ENCODE measurements at regions not wholly inside any gene's neighbourhood (a gene's known extent, or its start where the extent isn't known, plus 50 kb on each side); places are given as distances from the start of the nearest gene placed in this dataset.

DNA sequence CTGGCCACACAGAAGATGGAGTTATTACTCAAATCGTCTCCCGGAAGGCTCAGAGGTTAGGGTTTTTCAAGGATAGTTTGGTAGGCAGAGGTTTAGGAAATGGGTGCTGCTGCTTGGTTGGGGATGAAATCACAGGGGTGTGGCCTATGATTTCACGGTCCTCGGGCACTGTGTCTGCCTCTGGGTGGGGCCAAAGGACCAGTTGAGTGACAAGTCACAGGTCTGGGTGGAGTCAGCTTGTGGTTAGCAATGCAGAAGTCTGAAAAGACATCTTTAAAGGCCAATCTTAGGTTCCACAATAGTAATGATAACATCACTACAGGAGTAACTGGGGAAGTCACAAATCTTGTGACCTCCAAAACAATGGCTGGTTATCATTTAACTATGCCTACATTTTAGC is 387.8 kb downstream of the ZNF521 start (continued):
- TF ChIP-seq, protein P1, sequence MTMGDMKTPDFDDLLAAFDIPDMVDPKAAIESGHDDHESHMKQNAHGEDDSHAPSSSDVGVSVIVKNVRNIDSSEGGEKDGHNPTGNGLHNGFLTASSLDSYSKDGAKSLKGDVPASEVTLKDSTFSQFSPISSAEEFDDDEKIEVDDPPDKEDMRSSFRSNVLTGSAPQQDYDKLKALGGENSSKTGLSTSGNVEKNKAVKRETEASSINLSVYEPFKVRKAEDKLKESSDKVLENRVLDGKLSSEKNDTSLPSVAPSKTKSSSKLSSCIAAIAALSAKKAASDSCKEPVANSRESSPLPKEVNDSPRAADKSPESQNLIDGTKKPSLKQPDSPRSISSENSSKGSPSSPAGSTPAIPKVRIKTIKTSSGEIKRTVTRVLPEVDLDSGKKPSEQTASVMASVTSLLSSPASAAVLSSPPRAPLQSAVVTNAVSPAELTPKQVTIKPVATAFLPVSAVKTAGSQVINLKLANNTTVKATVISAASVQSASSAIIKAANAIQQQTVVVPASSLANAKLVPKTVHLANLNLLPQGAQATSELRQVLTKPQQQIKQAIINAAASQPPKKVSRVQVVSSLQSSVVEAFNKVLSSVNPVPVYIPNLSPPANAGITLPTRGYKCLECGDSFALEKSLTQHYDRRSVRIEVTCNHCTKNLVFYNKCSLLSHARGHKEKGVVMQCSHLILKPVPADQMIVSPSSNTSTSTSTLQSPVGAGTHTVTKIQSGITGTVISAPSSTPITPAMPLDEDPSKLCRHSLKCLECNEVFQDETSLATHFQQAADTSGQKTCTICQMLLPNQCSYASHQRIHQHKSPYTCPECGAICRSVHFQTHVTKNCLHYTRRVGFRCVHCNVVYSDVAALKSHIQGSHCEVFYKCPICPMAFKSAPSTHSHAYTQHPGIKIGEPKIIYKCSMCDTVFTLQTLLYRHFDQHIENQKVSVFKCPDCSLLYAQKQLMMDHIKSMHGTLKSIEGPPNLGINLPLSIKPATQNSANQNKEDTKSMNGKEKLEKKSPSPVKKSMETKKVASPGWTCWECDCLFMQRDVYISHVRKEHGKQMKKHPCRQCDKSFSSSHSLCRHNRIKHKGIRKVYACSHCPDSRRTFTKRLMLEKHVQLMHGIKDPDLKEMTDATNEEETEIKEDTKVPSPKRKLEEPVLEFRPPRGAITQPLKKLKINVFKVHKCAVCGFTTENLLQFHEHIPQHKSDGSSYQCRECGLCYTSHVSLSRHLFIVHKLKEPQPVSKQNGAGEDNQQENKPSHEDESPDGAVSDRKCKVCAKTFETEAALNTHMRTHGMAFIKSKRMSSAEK (CRISPR knock-in tag; IDR thresholded peaks at IDR 0.05; ENCODE audit: borderline replicate concordance): no peak
- TF ChIP-seq ZNF423 (CRISPR knock-in tag; IDR thresholded peaks at IDR 0.05) (no peak), NR2C2 (CRISPR knock-in tag; IDR thresholded peaks at IDR 0.05) (no peak), SOX15 (CRISPR knock-in tag; IDR thresholded peaks at IDR 0.05) (no peak), CREB1 (CRISPR knock-in tag; IDR thresholded peaks at IDR 0.05) (no peak), MYBL2 (CRISPR knock-in tag; IDR thresholded peaks at IDR 0.05) (no peak), TCF7 (CRISPR knock-in tag; IDR thresholded peaks at IDR 0.05; ENCODE audit: low read depth) (no peak)
- TF ChIP-seq, protein P2, sequence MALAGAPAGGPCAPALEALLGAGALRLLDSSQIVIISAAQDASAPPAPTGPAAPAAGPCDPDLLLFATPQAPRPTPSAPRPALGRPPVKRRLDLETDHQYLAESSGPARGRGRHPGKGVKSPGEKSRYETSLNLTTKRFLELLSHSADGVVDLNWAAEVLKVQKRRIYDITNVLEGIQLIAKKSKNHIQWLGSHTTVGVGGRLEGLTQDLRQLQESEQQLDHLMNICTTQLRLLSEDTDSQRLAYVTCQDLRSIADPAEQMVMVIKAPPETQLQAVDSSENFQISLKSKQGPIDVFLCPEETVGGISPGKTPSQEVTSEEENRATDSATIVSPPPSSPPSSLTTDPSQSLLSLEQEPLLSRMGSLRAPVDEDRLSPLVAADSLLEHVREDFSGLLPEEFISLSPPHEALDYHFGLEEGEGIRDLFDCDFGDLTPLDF (CRISPR knock-in tag; IDR thresholded peaks at IDR 0.05): no peak
- TF ChIP-seq, protein P3, sequence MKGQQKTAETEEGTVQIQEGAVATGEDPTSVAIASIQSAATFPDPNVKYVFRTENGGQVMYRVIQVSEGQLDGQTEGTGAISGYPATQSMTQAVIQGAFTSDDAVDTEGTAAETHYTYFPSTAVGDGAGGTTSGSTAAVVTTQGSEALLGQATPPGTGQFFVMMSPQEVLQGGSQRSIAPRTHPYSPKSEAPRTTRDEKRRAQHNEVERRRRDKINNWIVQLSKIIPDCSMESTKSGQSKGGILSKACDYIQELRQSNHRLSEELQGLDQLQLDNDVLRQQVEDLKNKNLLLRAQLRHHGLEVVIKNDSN (CRISPR knock-in tag; IDR thresholded peaks at IDR 0.05): no peak

DNA sequence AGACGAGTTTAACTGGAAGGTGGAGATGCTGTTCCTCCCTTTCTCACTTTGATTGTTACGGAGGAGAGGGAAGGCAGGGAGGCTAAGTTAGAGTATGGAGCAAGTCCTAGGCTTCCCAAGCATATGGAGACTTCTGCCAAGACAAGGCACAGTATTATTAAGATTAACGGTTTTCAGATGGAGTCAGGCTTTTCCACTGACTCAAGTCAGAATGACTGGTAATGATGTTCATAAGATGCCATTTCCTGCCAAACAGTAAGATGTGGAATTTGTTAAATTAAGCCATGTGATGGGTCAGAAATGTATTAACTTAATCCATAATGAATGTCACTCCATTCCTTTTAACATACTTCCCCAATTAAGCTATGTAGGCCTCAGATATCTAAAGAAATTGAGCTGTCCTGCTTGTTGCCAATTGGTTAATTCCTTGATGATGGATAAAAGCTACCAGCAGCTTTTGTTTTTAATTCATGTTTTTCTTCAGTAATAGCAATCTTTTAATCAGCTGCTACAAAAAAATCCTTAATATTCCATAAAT is 383.7 kb downstream of the ZNF521 start:
- Mint-ChIP-seq H3K36me3 (no peaks in the 10 kb centered on the region), H3K4me3 (no peak overlapping the region), H3K27me3 (ENCODE audit: low read depth) (no peaks in the 10 kb centered on the region; the same call in 1 of the 2 replicates), H3K27ac (no peak overlapping the region), H3K4me1 (peaks cover 8% of the 10 kb centered on the region), H3K9me3 (peaks cover 9% of the 10 kb centered on the region)
- CTCF ChIA-PET: no interaction called here
- POLR2A ChIA-PET: no interaction called here
- ATAC-seq (no peak), DNase-seq (ENCODE audit: low spot score) (no peak)
- TF ChIP-seq, protein P4, sequence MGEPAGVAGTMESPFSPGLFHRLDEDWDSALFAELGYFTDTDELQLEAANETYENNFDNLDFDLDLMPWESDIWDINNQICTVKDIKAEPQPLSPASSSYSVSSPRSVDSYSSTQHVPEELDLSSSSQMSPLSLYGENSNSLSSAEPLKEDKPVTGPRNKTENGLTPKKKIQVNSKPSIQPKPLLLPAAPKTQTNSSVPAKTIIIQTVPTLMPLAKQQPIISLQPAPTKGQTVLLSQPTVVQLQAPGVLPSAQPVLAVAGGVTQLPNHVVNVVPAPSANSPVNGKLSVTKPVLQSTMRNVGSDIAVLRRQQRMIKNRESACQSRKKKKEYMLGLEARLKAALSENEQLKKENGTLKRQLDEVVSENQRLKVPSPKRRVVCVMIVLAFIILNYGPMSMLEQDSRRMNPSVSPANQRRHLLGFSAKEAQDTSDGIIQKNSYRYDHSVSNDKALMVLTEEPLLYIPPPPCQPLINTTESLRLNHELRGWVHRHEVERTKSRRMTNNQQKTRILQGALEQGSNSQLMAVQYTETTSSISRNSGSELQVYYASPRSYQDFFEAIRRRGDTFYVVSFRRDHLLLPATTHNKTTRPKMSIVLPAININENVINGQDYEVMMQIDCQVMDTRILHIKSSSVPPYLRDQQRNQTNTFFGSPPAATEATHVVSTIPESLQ (CRISPR knock-in tag; IDR thresholded peaks at IDR 0.05): no peak
- no peak for TF ChIP-seq MXD4 (CRISPR knock-in tag; IDR thresholded peaks at IDR 0.05; ENCODE audit: borderline replicate concordance)
- no peak for TF ChIP-seq ZBTB21 (CRISPR knock-in tag; IDR thresholded peaks at IDR 0.05; ENCODE audit: borderline replicate concordance)
- TF ChIP-seq, protein P5, sequence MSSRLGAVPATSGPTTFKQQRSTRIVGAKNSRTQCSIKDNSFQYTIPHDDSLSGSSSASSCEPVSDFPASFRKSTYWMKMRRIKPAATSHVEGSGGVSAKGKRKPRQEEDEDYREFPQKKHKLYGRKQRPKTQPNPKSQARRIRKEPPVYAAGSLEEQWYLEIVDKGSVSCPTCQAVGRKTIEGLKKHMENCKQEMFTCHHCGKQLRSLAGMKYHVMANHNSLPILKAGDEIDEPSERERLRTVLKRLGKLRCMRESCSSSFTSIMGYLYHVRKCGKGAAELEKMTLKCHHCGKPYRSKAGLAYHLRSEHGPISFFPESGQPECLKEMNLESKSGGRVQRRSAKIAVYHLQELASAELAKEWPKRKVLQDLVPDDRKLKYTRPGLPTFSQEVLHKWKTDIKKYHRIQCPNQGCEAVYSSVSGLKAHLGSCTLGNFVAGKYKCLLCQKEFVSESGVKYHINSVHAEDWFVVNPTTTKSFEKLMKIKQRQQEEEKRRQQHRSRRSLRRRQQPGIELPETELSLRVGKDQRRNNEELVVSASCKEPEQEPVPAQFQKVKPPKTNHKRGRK (CRISPR knock-in tag; IDR thresholded peaks at IDR 0.05; ENCODE audit: borderline replicate concordance): no peak
- TF ChIP-seq, protein P6, sequence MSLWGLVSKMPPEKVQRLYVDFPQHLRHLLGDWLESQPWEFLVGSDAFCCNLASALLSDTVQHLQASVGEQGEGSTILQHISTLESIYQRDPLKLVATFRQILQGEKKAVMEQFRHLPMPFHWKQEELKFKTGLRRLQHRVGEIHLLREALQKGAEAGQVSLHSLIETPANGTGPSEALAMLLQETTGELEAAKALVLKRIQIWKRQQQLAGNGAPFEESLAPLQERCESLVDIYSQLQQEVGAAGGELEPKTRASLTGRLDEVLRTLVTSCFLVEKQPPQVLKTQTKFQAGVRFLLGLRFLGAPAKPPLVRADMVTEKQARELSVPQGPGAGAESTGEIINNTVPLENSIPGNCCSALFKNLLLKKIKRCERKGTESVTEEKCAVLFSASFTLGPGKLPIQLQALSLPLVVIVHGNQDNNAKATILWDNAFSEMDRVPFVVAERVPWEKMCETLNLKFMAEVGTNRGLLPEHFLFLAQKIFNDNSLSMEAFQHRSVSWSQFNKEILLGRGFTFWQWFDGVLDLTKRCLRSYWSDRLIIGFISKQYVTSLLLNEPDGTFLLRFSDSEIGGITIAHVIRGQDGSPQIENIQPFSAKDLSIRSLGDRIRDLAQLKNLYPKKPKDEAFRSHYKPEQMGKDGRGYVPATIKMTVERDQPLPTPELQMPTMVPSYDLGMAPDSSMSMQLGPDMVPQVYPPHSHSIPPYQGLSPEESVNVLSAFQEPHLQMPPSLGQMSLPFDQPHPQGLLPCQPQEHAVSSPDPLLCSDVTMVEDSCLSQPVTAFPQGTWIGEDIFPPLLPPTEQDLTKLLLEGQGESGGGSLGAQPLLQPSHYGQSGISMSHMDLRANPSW (CRISPR knock-in tag; conservative IDR thresholded peaks at IDR 0.05; ENCODE audit: low read depth): no peak
- TF ChIP-seq, protein P1 (CRISPR knock-in tag; IDR thresholded peaks at IDR 0.05; ENCODE audit: borderline replicate concordance): no peak
- TF ChIP-seq ZNF416 (CRISPR knock-in tag; IDR thresholded peaks at IDR 0.05): no peak
- TF ChIP-seq CREB1 (CRISPR knock-in tag; IDR thresholded peaks at IDR 0.05): no peak

All from WTC11 (cell line).